CD4-positive, alpha-beta T cell (primary cell): ENCODE measurements at regions not wholly inside any gene's neighbourhood (a gene's known extent, or its start where the extent isn't known, plus 50 kb on each side); places are given as distances from the start of the nearest gene placed in this dataset.

Source experiments
- ATAC-seq: fragments of 200-7000 bp; cut with Tn5 transposase; one replicate; pipeline ENCODE4 v1.10.0; 2022; ENCODE audit warnings: mild to moderate bottlenecking; ENCODE audit not compliant: poor library complexity
- CTCF ChIA-PET: fragments of 350-600 bp; sonication (Branson Sonifier 250); formaldehyde crosslinking; loops from one replicate; lab custom pipeline; 2021; ENCODE audit warnings: antibody characterized with exemption, inconsistent platforms; lab: Charles Lee
- POLR2A ChIA-PET: fragments of 350-600 bp; sonication (Branson Sonifier 250); formaldehyde crosslinking; loops from one replicate; lab custom pipeline; 2021; ENCODE audit warnings: antibody characterized with exemption, inconsistent platforms; lab: Charles Lee
- DNase-seq, 14 experiments: peaks; one replicate each; pipeline ENCODE4 v3.0.0-alpha.2; 2013 to 2020; ENCODE audit warnings: mixed read lengths in 2 of 14
- H3K27ac ChIP-seq, 2 donors: one replicate each; pipeline versions ENCODE4 v1.5.1 to v1.7.0; 2013; ENCODE audit warnings: low read length in 2 of 2, low read depth in 1 of 2, mild to moderate bottlenecking in 1 of 2
- H3K27me3 ChIP-seq, 2 experiments: 1 replicate in 1 of 2; 2 replicates in 1 of 2; pipeline versions ENCODE4 v1.6.1 to v1.7.0; 2013; ENCODE audit warnings: low read length in 2 of 2, control low read depth in 1 of 2, mild to moderate bottlenecking in 1 of 2, moderate library complexity in 1 of 2; ENCODE audit not compliant: insufficient read depth in 2 of 2, control insufficient read depth in 1 of 2
- H3K36me3 ChIP-seq: one replicate; pipeline ENCODE4 v1.6.1; 2013; ENCODE audit warnings: low read length, control low read depth; ENCODE audit not compliant: insufficient read depth
- H3K4me1 ChIP-seq: one replicate; pipeline ENCODE4 v1.6.1; 2013; ENCODE audit warnings: low read length, control low read depth; ENCODE audit not compliant: insufficient read depth
- H3K4me3 ChIP-seq: one replicate; pipeline ENCODE4 v1.5.1; 2013; ENCODE audit warnings: mild to moderate bottlenecking, low read length, moderate library complexity
- H3K9me3 ChIP-seq, 2 experiments: 1 replicate in 1 of 2; 2 replicates in 1 of 2; pipeline versions ENCODE4 v1.6.1 to v1.7.0; 2013; ENCODE audit warnings: low read length in 2 of 2, mild to moderate bottlenecking in 2 of 2, control low read depth in 1 of 2, moderate library complexity in 1 of 2; ENCODE audit not compliant: control insufficient read depth in 1 of 2, insufficient read depth in 1 of 2
- H3K27ac Mint-ChIP-seq: one replicate; pipeline ENCODE4 v1.8.0; 2020; ENCODE audit warnings: mixed read lengths
- H3K27me3 Mint-ChIP-seq: one replicate; pipeline ENCODE4 v1.8.0; 2021; ENCODE audit warnings: mixed read lengths
- H3K36me3 Mint-ChIP-seq: one replicate; pipeline ENCODE4 v1.8.0; 2021; ENCODE audit warnings: low read depth, mixed read lengths
- H3K4me1 Mint-ChIP-seq: one replicate; pipeline ENCODE4 v1.8.0; 2021; ENCODE audit warnings: low read depth, mixed read lengths
- H3K4me3 Mint-ChIP-seq: one replicate; pipeline ENCODE4 v1.8.0; 2020; ENCODE audit warnings: mild to moderate bottlenecking, mixed read lengths
- H3K9me3 Mint-ChIP-seq: one replicate; pipeline ENCODE4 v1.8.0; 2020; ENCODE audit warnings: mixed read lengths
- intact Hi-C, 2 experiments: fragments of 100-400 bp; cut with DNase I in 1 of 2; cut with micrococcal nuclease in 1 of 2; formaldehyde crosslinking; loops; one replicate each; pipeline versions ENCODE4 v1.15.1 to v1.9.0; 2023 to 2025; cut with DNase I, micrococcal nuclease
- TF ChIP-seq, protein P1 (sequence below): fragments of 200-600 bp; IDR thresholded peaks from one replicate; pipeline ENCODE4 v1.8.0; 2022; ENCODE audit warnings: antibody characterized with exemption, mild to moderate bottlenecking

DNA sequence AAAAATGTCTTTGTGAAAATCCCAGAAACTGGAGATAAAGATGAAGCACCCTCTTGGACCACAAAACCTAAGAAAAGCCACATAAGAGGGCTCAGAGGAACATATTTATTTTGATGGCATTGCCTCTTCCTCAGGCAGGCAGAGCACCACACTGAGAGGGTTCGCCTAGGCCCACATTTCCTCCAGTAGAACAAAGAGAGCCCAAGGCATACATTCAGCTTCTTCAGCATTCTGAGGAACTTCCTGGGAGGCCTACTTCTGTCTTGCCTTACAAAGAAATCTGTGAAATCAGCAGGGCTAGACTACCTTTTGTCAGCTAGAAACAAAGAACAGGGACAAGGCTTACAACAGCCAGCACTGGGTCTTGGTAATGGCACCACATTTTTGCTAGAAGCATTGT, 1325.3 kb downstream of the SI start:
- Mint-ChIP-seq H3K4me3 (no peak overlapping the region), H3K4me1 (no peaks in the 10 kb centered on the region), H3K27me3 (no peaks in the 10 kb centered on the region), H3K36me3 (no peaks in the 10 kb centered on the region), H3K9me3 (peaks cover 12% of the 10 kb centered on the region), H3K27ac (no peak overlapping the region)
- DNase-seq (no peak), ATAC-seq (no peak)
- CTCF ChIA-PET = no interaction called here
- peaks cover 4 to 14% of the 10 kb centered on the region in 2 experiments for H3K9me3 ChIP-seq
- H3K4me3 ChIP-seq = no peak overlapping the region
- H3K27ac ChIP-seq = no peak overlapping the region
- H3K36me3 ChIP-seq = no peaks in the 10 kb centered on the region
- no peaks in the 10 kb centered on the region for H3K4me1 ChIP-seq
- no peaks in the 10 kb centered on the region for H3K27me3 ChIP-seq
- POLR2A ChIA-PET = no interaction called here
- TF ChIP-seq, protein P1, sequence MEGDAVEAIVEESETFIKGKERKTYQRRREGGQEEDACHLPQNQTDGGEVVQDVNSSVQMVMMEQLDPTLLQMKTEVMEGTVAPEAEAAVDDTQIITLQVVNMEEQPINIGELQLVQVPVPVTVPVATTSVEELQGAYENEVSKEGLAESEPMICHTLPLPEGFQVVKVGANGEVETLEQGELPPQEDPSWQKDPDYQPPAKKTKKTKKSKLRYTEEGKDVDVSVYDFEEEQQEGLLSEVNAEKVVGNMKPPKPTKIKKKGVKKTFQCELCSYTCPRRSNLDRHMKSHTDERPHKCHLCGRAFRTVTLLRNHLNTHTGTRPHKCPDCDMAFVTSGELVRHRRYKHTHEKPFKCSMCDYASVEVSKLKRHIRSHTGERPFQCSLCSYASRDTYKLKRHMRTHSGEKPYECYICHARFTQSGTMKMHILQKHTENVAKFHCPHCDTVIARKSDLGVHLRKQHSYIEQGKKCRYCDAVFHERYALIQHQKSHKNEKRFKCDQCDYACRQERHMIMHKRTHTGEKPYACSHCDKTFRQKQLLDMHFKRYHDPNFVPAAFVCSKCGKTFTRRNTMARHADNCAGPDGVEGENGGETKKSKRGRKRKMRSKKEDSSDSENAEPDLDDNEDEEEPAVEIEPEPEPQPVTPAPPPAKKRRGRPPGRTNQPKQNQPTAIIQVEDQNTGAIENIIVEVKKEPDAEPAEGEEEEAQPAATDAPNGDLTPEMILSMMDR = no peak
- intact Hi-C loops = no loop called here

DNA sequence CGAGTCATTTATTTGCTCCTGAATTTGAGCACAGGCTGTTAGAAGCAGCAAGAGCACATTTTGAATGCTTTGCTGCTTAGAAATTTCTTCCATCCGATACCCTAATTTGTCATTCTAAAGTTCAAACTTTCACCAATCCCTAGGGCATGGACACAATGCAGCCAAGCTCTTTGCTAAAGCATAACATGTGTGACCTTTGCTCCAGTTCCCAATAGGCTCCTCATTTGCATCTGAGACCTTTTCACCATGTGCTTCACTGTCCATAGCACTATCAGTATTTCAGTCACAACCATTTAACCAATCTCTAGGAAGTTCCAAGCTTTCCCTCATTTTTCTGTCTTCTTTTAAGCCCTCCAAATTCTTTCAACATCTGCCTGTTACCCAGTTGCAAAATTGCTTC, 1333.1 kb downstream of the SI start:
- Mint-ChIP-seq H3K36me3 (no peaks in the 10 kb centered on the region), H3K9me3 (peaks cover 2% of the 10 kb centered on the region), H3K27me3 (no peaks in the 10 kb centered on the region), H3K27ac (no peak overlapping the region), H3K4me1 (no peaks in the 10 kb centered on the region), H3K4me3 (no peak overlapping the region)
- ATAC-seq (no peak), DNase-seq (no peak)
- Histone ChIP-seq H3K9me3 (peaks cover 0 to 12% of the 10 kb centered on the region in 2 experiments), H3K27me3 (no peaks in the 10 kb centered on the region), H3K27ac (no peak overlapping the region), H3K36me3 (no peaks in the 10 kb centered on the region), H3K4me1 (no peaks in the 10 kb centered on the region), H3K4me3 (no peak overlapping the region)
- ChIA-PET CTCF (no interaction called here), POLR2A (no interaction called here)
- TF ChIP-seq, protein P1 = no peak
- intact Hi-C loops = no loop called here

DNA sequence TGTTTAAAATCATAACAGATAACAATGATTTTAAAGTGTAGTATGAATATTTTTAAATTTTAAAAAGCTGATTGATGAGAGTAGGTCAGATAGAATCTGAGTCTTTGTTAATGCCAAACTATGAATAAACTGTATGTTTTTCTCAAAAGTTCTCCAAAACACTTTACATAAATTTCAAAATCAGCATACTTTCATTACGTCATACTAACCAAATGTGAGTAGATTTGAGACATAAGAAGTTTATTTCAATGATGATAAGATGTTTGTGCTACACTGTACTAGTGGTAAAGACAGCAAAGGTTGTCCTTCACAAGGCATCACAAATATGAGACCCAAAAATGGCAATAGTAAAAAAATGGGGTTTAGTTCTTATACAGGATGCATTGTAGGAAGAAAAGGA, 1342.9 kb downstream of the SI start:
- DNase-seq (no peak), ATAC-seq (no peak)
- TF ChIP-seq, protein P1 = no peak
- Mint-ChIP-seq H3K27me3 (no peaks in the 10 kb centered on the region), H3K9me3 (peaks cover 4% of the 10 kb centered on the region), H3K36me3 (no peaks in the 10 kb centered on the region), H3K4me1 (no peaks in the 10 kb centered on the region), H3K4me3 (no peak overlapping the region), H3K27ac (no peak overlapping the region)
- Histone ChIP-seq H3K4me3 (no peak overlapping the region), H3K36me3 (no peaks in the 10 kb centered on the region), H3K9me3 (no peaks in the 10 kb centered on the region), H3K27ac (no peak overlapping the region), H3K27me3 (no peaks in the 10 kb centered on the region), H3K4me1 (no peaks in the 10 kb centered on the region)
- POLR2A ChIA-PET = no interaction called here
- CTCF ChIA-PET = interaction anchor here (0.5 kb wide), 1 partner anchor 91 kb away, joined by 3 read pairs; no protein-coding TSS in a partner anchor
- intact Hi-C loops = no loop called here
